GM19455 (cell line): ENCODE measurements at regions not wholly inside any gene's neighbourhood (a gene's known extent, or its start where the extent isn't known, plus 50 kb on each side); places are given as distances from the start of the nearest gene placed in this dataset.

Experiments
- ATAC-seq: cut with Tn5 transposase; IDR thresholded peaks from one replicate; pipeline ENCODE4 v1.9.1; 2021; ENCODE audit not compliant: unreplicated experiment

GRCh38 chr5:8871446-8871845, 674.4 kb downstream of the SEMA5A start:
- ATAC-seq = no peak

GRCh38 chr5:8875722-8876121, 670.2 kb downstream of the SEMA5A start:
- no peak for ATAC-seq

GRCh38 chr5:8879248-8879647, 666.6 kb downstream of the SEMA5A start:
- peak; percentile 87 for ATAC-seq

GRCh38 chr5:8884029-8884428, 661.8 kb downstream of the SEMA5A start:
- ATAC-seq = no peak

- no peak for ATAC-seq
These were observed 652.9 kb downstream of the SEMA5A start for GRCh38 chr5:8892926-8893325.

- no peak for ATAC-seq
These were observed 651.8 kb downstream of the SEMA5A start for GRCh38 chr5:8894031-8894430.

GRCh38 chr5:8895062-8895461, 650.8 kb downstream of the SEMA5A start:
- no peak for ATAC-seq

GRCh38 chr5:8895599-8895998, 650.3 kb downstream of the SEMA5A start:
- ATAC-seq = no peak

- ATAC-seq = no peak
These were observed 648.6 kb downstream of the SEMA5A start for GRCh38 chr5:8897316-8897715.

- no peak for ATAC-seq
These were observed 640.9 kb downstream of the SEMA5A start for GRCh38 chr5:8905021-8905420.

- ATAC-seq = no peak
These were observed 639.4 kb downstream of the SEMA5A start for GRCh38 chr5:8906303-8906967.

GRCh38 chr5:8907168-8907868, 638.6 kb downstream of the SEMA5A start:
- ATAC-seq = no peak

GRCh38 chr5:8908055-8908683, 637.7 kb downstream of the SEMA5A start:
- ATAC-seq = no peak

GRCh38 chr5:8912106-8912505, 633.8 kb downstream of the SEMA5A start:
- no peak for ATAC-seq

GRCh38 chr5:8913522-8913921, 632.4 kb downstream of the SEMA5A start:
- ATAC-seq = no peak

GRCh38 chr5:8919096-8919495, 626.8 kb downstream of the SEMA5A start:
- ATAC-seq = no peak

GRCh38 chr5:8923526-8923925, 622.3 kb downstream of the SEMA5A start:
- no peak for ATAC-seq

- no peak for ATAC-seq
These were observed 621.7 kb downstream of the SEMA5A start for GRCh38 chr5:8924054-8924793.

- no peak for ATAC-seq
These were observed 615.9 kb downstream of the SEMA5A start for GRCh38 chr5:8930021-8930420.

GRCh38 chr5:8934455-8934854, 611.4 kb downstream of the SEMA5A start:
- no peak for ATAC-seq

GRCh38 chr5:8940934-8941333, 604.9 kb downstream of the SEMA5A start:
- ATAC-seq = no peak

GRCh38 chr5:8943301-8943700, 602.6 kb downstream of the SEMA5A start:
- ATAC-seq = no peak
